ENCODE measurements at regions not wholly inside any gene's neighbourhood (a gene's known extent, or its start where the extent isn't known, plus 50 kb on each side); places are given as distances from the start of the nearest gene placed in this dataset.

DNA sequence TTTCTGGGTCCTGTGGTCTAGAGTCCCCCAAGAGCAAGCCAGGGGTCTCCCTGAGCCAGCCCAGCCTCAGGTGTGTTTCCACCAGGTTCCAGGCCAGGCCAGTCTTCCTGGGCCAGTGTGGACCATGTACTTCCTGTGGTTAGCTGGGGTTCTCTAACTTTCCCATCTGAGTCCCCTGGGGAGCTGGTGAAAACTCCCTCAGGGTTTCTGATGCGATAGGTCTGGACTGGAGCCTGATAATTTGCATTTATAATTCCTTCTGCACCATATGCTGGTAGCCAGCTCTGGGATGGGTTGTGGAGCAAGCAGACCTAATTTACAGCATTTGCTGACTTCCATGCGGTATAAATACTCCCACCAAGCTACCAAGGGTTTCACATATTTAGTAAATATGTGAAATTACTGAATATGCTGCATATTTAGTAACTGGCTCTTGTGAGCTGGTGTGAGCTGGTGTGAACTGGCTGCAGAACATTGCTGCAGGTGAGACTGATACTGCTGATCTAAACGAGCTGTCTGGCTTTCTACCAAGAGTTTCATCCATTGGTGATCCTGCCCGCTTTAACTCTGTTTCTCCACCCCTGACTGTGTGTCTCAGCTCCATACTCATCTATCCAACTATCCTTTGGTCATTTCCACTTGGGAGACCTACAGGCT lies 62.6 kb downstream of the RIN2 start:
- no peaks in the 10 kb centered on the region for H3K9me3 ChIP-seq
- H3K27ac ChIP-seq: no peak overlapping the region
- TF ChIP-seq CTCF (IDR thresholded peaks at IDR 0.05): no peak
- H3K27me3 ChIP-seq: no peaks in the 10 kb centered on the region
- H3K4me3 ChIP-seq: no peak overlapping the region
- no peak overlapping the region for H3K9ac ChIP-seq (ENCODE audit: low read depth in 2 of 2, low read length in 2 of 2)
- no peaks in the 10 kb centered on the region for H3K4me1 ChIP-seq
- no peak for DNase-seq
- no peaks in the 10 kb centered on the region for H3K36me3 ChIP-seq
- intact Hi-C loops (cut with DNase I): no loop called here

- intact Hi-C loops (cut with DNase I): no loop called here
- TF ChIP-seq CTCF (IDR thresholded peaks at IDR 0.05): no peak
- Histone ChIP-seq H3K4me3 (no peak overlapping the region), H3K4me1 (no peaks in the 10 kb centered on the region), H3K27ac (no peak overlapping the region), H3K9me3 (no peaks in the 10 kb centered on the region), H3K36me3 (no peaks in the 10 kb centered on the region), H3K9ac (ENCODE audit: low read depth in 2 of 2, low read length in 2 of 2) (no peak overlapping the region), H3K27me3 (no peaks in the 10 kb centered on the region)
- DNase-seq: no peak
These were observed 63.5 kb downstream of the RIN2 start for GRCh38 chr20:19821606-19822005.

GRCh38 chr20:19823216-19823615 lies 65.2 kb downstream of the RIN2 start:
- Histone ChIP-seq H3K27me3 (no peaks in the 10 kb centered on the region), H3K4me3 (no peak overlapping the region), H3K27ac (no peak overlapping the region), H3K9me3 (no peaks in the 10 kb centered on the region), H3K9ac (ENCODE audit: low read depth in 2 of 2, low read length in 2 of 2) (no peak overlapping the region), H3K4me1 (no peaks in the 10 kb centered on the region), H3K36me3 (no peaks in the 10 kb centered on the region)
- intact Hi-C loops (cut with DNase I): no loop called here
- no peak for TF ChIP-seq CTCF (IDR thresholded peaks at IDR 0.05)
- no peak for DNase-seq

DNA sequence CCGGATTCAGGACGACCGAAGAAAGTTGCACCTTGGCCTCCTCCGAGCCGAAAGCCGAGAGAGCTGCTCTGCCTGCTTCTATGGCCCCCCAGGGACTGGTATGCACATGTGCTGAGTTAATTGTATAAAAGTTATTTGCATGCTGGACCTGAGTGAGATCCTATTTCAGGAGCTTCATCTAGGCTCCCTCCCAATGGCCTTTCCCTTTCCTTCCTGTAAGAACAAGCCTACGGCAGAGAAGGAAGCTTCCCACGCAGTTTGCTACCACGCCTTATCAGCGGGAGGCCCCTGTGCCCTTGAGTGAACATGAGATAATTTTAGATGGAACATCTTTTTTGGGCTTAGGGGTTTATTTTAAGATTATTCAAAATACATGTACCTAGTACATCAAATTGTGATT lies 65.9 kb downstream of the RIN2 start:
- H3K27ac ChIP-seq: no peak overlapping the region
- no peak overlapping the region for H3K4me3 ChIP-seq
- H3K9ac ChIP-seq (ENCODE audit: low read depth in 2 of 2, low read length in 2 of 2): no peak overlapping the region
- no peaks in the 10 kb centered on the region for H3K27me3 ChIP-seq
- H3K9me3 ChIP-seq: no peaks in the 10 kb centered on the region
- intact Hi-C loops (cut with DNase I): no loop called here
- no peaks in the 10 kb centered on the region for H3K36me3 ChIP-seq
- H3K4me1 ChIP-seq: no peaks in the 10 kb centered on the region
- DNase-seq: no peak
- TF ChIP-seq CTCF (IDR thresholded peaks at IDR 0.05): no peak

DNA sequence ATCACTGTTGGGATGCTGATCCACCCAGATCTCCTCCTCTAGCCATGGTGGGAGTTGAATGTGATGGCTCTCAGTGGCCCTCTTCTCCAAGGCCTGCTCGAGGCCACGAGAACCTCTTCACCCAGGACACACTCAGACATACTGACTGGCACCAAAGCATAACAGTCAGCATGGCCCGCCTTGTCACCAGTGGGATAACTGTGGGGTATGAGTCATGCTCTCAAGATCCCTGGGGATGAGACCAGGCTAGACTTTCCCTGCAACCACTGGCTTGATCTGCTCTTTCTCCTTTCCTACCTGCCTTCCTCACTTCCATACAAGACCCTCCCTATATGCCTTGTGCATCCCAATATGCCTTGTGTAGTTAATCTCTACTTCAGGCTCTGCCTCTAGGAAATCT lies 66.8 kb downstream of the RIN2 start:
- H3K27me3 ChIP-seq: no peaks in the 10 kb centered on the region
- no peak for DNase-seq
- no peak overlapping the region for H3K27ac ChIP-seq
- no peaks in the 10 kb centered on the region for H3K9me3 ChIP-seq
- intact Hi-C loops (cut with DNase I): no loop called here
- no peaks in the 10 kb centered on the region for H3K36me3 ChIP-seq
- H3K9ac ChIP-seq (ENCODE audit: low read depth in 2 of 2, low read length in 2 of 2): no peak overlapping the region
- no peaks in the 10 kb centered on the region for H3K4me1 ChIP-seq
- TF ChIP-seq CTCF (IDR thresholded peaks at IDR 0.05): no peak
- no peak overlapping the region for H3K4me3 ChIP-seq

All from colonic mucosa (tissue), 4 donors.